ENCODE measurements at regions not wholly inside any gene's neighbourhood (a gene's known extent, or its start where the extent isn't known, plus 50 kb on each side); places are given as distances from the start of the nearest gene placed in this dataset.

DNA sequence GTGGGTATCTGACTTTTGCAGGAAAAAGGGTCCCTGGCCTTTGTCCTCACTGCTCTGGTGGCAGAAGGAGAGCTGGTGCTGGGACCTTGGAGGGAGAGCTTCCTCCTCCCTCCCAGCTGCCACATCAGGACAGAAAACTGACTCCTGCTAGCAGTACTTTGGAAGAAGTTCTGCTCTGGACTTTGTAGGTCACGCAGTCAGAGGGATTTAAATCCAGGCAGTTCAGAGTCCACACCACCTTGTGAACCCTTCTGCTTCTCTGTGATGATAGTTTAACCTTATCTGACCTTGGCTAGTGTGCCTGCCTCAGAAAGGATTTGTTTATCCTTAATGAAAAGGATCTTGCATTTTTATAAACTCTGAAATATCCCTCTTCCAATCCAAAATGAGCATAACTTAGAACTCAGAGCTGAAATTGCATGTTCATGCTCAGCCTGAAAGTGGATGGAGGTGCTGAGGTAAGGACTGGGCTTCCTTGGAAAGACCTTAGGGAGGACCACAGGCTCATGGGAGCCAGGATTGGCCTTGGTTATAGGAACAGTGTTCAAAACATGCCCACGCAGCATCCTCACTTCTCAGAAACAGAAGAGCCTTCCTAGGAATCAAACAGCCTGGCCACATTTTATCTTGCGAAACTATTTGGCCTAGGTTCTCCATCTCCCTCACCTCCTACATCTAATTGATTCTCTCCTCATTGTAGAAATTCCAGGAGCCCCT lies 123.9 kb upstream of the SASH1 start:
- Histone ChIP-seq H3K4me1 (peaks cover 7 to 26% (median 14%) of the 10 kb centered on the region in 10 experiments; a peak in 17 of 20 replicates), H3K36me3 (no peaks in the 10 kb centered on the region), H3K27ac (peak overlapping the region in 3 of 11 experiments; percentile 3 to 23 (median 16); a peak in 3 of 22 replicates), H3K9ac (no peak overlapping the region), H4K20me1 (peaks cover 0 to 4% (median 0%) of the 10 kb centered on the region in 11 experiments; a peak in 5 of 22 replicates), H3K9me3 (replicated peaks in 1 of 11) (no peaks in the 10 kb centered on the region), H3K4me2 (peak overlapping the region; percentile 5 to 72 (median 43); a peak in 17 of 22 replicates), H3K4me3 (no peak overlapping the region), H3K27me3 (peaks cover 4 to 91% (median 13%) of the 10 kb centered on the region in 11 experiments; a peak in 15 of 22 replicates)
- TF ChIP-seq Cebpa-rat (IDR thresholded peaks at IDR 0.05), result no peak

- H3K4me2 ChIP-seq, result no peak overlapping the region
These were observed 121.2 kb upstream of the SASH1 start for GRCh38 chr6:148221196-148221979.

DNA sequence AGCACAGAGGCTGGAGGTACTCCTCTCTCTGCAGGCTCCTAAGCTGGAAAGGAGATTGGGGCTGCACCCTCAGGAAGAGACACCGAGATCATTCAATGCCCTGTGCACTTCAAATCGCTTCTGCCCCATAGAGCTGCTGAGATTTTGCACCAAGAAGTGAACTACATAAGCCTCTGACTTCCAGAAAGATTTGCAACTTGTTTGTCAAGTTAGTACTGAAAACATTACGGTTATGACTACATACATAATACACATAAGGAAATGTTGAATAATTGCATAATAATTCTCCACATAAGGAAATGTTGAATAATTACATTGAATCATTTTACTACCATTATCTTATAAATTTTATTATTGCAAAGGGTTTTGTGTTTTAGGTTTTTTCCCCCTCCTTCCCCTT lies 120.3 kb upstream of the SASH1 start:
- Histone ChIP-seq H4K20me1 (peaks cover 0 to 4% (median 0%) of the 10 kb centered on the region in 11 experiments; a peak in 4 of 22 replicates), H3K4me3 (no peak overlapping the region), H3K27me3 (peaks cover 0 to 55% (median 12%) of the 10 kb centered on the region in 11 experiments; a peak in 11 of 22 replicates), H3K27ac (no peak overlapping the region), H3K9me3 (replicated peaks in 1 of 11) (no peaks in the 10 kb centered on the region), H3K36me3 (no peaks in the 10 kb centered on the region), H3K4me2 (no peak overlapping the region), H3K9ac (no peak overlapping the region), H3K4me1 (peaks cover 7 to 23% (median 14%) of the 10 kb centered on the region in 10 experiments; a peak in 17 of 20 replicates)
- TF ChIP-seq Cebpa-rat (IDR thresholded peaks at IDR 0.05), result no peak

More at GRCh38 chr6:148221196-148221979, 121.2 kb upstream of the SASH1 start:
- H3K9me3 ChIP-seq (replicated peaks in 1 of 11), result no peaks in the 10 kb centered on the region
- no peak overlapping the region for H3K9ac ChIP-seq
- peaks cover 0 to 4% (median 0%) of the 10 kb centered on the region in 11 experiments; a peak in 4 of 22 replicates for H4K20me1 ChIP-seq
- H3K27me3 ChIP-seq, result peaks cover 0 to 64% (median 12%) of the 10 kb centered on the region in 11 experiments; a peak in 11 of 22 replicates
- H3K4me1 ChIP-seq, result peaks cover 7 to 26% (median 14%) of the 10 kb centered on the region in 10 experiments; a peak in 17 of 20 replicates
- no peak for TF ChIP-seq Cebpa-rat (IDR thresholded peaks at IDR 0.05)
- no peak overlapping the region for H3K4me3 ChIP-seq
- H3K27ac ChIP-seq, result no peak overlapping the region
- no peaks in the 10 kb centered on the region for H3K36me3 ChIP-seq

DNA sequence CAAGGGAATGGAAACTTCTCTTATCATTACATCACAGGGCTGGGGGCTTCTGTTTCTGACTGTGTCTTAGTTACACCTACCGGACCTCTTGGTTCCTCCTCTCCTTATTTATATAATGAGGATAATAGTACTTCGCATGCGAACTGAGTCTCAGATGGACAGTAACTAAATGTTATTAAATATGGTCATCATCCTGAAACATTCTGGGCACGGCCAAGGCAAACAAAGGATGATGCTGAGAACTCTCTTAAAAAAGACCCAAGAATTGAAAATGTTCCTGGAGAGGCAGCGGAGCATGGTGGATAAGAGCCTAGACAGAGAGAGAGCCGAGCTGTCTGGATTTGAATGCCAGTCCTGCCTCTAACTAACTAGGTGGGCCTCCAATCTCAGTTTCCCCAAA lies 119.8 kb upstream of the SASH1 start:
- Histone ChIP-seq H3K27me3 (peaks cover 0 to 53% (median 12%) of the 10 kb centered on the region in 11 experiments; a peak in 11 of 22 replicates), H3K27ac (no peak overlapping the region), H3K9me3 (replicated peaks in 1 of 11) (no peaks in the 10 kb centered on the region), H3K4me2 (no peak overlapping the region), H3K4me3 (no peak overlapping the region), H3K9ac (no peak overlapping the region), H3K4me1 (peaks cover 7 to 19% (median 11%) of the 10 kb centered on the region in 10 experiments; a peak in 17 of 20 replicates), H3K36me3 (no peaks in the 10 kb centered on the region), H4K20me1 (peaks cover 0 to 4% (median 0%) of the 10 kb centered on the region in 11 experiments; a peak in 4 of 22 replicates)
- TF ChIP-seq Cebpa-rat (IDR thresholded peaks at IDR 0.05), result no peak

DNA sequence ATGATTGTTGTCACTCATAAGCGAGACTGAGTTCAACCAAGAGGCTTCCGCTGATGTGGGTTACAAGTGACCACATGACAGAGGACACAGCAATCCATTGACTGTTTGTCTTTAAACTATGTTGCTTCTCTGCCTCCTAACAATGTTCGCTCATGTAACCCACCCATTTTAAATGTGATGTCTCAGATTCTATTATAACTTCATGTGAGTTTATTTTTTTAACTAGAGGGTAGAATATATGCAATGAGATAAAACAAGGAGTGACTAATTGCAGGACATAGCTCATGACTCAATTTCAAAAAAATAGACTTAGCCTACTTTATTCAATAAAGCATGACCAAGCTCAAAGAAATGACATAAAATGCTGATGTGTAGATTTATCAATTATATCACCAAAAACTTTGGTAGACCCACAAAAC lies 119.2 kb upstream of the SASH1 start:
- H3K4me3 ChIP-seq, result no peak overlapping the region
- peaks cover 0 to 49% (median 12%) of the 10 kb centered on the region in 11 experiments; a peak in 11 of 22 replicates for H3K27me3 ChIP-seq
- no peak overlapping the region for H3K27ac ChIP-seq
- no peaks in the 10 kb centered on the region for H3K9me3 ChIP-seq (replicated peaks in 1 of 11)
- TF ChIP-seq Cebpa-rat (IDR thresholded peaks at IDR 0.05), result no peak
- peaks cover 0 to 2% (median 0%) of the 10 kb centered on the region in 11 experiments; a peak in 2 of 22 replicates for H4K20me1 ChIP-seq
- no peak overlapping the region for H3K4me2 ChIP-seq
- peaks cover 2 to 13% (median 5%) of the 10 kb centered on the region in 10 experiments; a peak in 16 of 20 replicates for H3K4me1 ChIP-seq
- no peak overlapping the region for H3K9ac ChIP-seq
- H3K36me3 ChIP-seq, result no peaks in the 10 kb centered on the region

DNA sequence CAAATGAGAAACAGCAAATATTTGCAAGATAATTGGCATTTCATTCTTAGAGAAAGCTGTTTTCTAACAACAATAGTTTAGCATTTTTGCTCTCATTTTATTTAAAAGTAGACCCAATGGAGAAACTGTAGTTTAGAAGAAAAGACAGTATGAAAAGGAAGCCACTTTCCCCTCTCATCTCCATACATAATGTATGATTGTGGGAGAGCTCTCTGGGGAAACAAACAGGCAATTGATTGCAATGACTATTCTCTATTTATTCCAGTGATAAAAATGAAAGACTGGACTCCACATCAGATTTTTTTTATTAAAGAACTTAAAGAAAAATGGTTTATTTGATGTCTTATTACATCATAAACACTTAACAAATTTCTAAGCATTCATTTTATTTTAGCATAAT lies 116.8 kb upstream of the SASH1 start:
- Histone ChIP-seq H3K9me3 (replicated peaks in 1 of 11) (no peaks in the 10 kb centered on the region), H3K36me3 (no peaks in the 10 kb centered on the region), H3K27me3 (peaks cover 0 to 26% (median 12%) of the 10 kb centered on the region in 11 experiments; a peak in 9 of 22 replicates), H3K4me1 (peaks cover 0 to 6% (median 0%) of the 10 kb centered on the region in 10 experiments; a peak in 1 of 20 replicates), H3K4me3 (no peak overlapping the region), H4K20me1 (no peaks in the 10 kb centered on the region), H3K27ac (no peak overlapping the region), H3K4me2 (no peak overlapping the region), H3K9ac (no peak overlapping the region)
- TF ChIP-seq Cebpa-rat (IDR thresholded peaks at IDR 0.05), result no peak

DNA sequence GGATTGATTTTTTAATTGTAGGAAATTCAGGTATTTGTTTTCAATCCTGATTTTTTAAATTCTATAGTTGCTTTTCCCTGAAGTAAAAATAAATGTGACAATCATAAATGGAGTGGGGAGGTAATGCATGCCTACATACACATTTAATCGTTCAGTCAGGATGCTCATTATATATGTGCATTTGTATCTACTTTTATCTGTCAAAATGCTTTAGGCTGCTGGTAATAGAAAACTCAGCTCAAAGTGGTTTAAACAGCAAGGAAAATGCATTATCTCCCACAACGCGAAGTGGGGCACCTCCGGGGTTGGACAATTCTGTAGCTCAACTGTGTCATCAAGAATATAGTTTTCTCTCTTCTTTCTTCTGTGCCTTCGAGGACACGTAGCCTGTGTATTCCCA lies 116.4 kb upstream of the SASH1 start:
- Histone ChIP-seq H3K36me3 (no peaks in the 10 kb centered on the region), H3K9me3 (replicated peaks in 1 of 11) (no peaks in the 10 kb centered on the region), H3K9ac (no peak overlapping the region), H3K27me3 (peaks cover 0 to 22% (median 11%) of the 10 kb centered on the region in 11 experiments; a peak in 9 of 22 replicates), H3K4me2 (no peak overlapping the region), H4K20me1 (no peaks in the 10 kb centered on the region), H3K27ac (no peak overlapping the region), H3K4me3 (no peak overlapping the region), H3K4me1 (peaks cover 0 to 6% (median 0%) of the 10 kb centered on the region in 10 experiments; a peak in 1 of 20 replicates)
- no peak for TF ChIP-seq Cebpa-rat (IDR thresholded peaks at IDR 0.05)

DNA sequence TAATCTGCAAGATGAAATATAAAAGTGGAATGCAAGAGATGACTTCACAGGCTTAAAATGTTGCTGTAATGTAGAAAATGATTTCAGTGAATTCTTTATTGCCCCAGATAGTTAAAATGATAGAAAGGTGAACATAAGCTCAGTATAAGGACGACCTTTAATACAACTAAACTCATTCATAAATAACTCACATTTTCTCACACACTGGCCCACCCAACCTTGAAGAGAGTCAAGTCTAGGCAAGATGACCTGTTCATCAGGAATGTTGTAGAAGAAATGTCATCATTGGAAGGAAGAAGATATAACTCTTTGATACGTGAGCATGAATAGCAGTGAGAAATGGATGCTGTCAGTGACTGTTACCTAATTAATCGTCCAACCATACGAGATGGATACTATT lies 111.1 kb upstream of the SASH1 start:
- H3K36me3 ChIP-seq, result no peaks in the 10 kb centered on the region
- H3K27ac ChIP-seq, result no peak overlapping the region
- no peak overlapping the region for H3K4me2 ChIP-seq
- H3K4me3 ChIP-seq, result no peak overlapping the region
- peaks cover 0 to 6% (median 0%) of the 10 kb centered on the region in 10 experiments; a peak in 1 of 20 replicates for H3K4me1 ChIP-seq
- H3K27me3 ChIP-seq, result peaks cover 0 to 6% (median 0%) of the 10 kb centered on the region in 11 experiments; a peak in 1 of 22 replicates
- H4K20me1 ChIP-seq, result no peaks in the 10 kb centered on the region
- no peaks in the 10 kb centered on the region for H3K9me3 ChIP-seq (replicated peaks in 1 of 11)
- TF ChIP-seq Cebpa-rat (IDR thresholded peaks at IDR 0.05), result no peak
- no peak overlapping the region for H3K9ac ChIP-seq

- H3K4me2 ChIP-seq, result no peak overlapping the region
- H3K27ac ChIP-seq, result no peak overlapping the region
- no peak overlapping the region for H3K9ac ChIP-seq
- H3K4me3 ChIP-seq, result no peak overlapping the region
- H3K27me3 ChIP-seq, result no peaks in the 10 kb centered on the region
- H3K9me3 ChIP-seq (replicated peaks in 1 of 11), result no peaks in the 10 kb centered on the region
- TF ChIP-seq Cebpa-rat (IDR thresholded peaks at IDR 0.05), result no peak
- H3K4me1 ChIP-seq, result no peaks in the 10 kb centered on the region
- H3K36me3 ChIP-seq, result no peaks in the 10 kb centered on the region
- no peaks in the 10 kb centered on the region for H4K20me1 ChIP-seq
These were observed 107.2 kb upstream of the SASH1 start for GRCh38 chr6:148235446-148235845.

Measured in BLaER1 treated with 17β-estradiol and CSF1 and Interleukin-3, amounts not matched to agents 10 nM and 100 nM (cell line).